ENCODE measurements at regions not wholly inside any gene's neighbourhood (a gene's known extent, or its start where the extent isn't known, plus 50 kb on each side); places are given as distances from the start of the nearest gene placed in this dataset.

DNA sequence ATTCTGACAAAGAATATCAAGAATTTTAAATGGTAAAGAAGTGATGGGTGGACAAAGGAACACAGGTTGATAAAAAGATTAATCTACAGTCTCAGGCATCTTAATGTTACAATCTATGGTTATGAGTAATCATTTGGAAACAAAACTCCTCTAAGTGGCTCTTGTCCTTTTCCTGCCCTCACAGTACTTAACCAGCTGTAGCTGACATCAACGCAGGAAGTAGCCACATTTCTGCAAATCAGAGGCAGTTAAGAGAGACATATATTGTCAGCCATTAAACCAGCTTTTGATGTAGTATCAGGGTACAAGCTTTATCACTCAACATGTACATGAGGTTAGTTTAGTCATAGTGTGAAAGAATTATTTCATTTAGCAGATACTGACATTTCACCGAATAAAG lies 244.6 kb downstream of the NR4A2 start:
- peak; percentile 33 for DNase-seq
- Histone ChIP-seq H2BK120ac (ENCODE audit: low read depth, low read length) (no peak overlapping the region), H3K23ac (ENCODE audit: low read length in 2 of 2) (no peak overlapping the region), H2AK5ac (ENCODE audit: low read length, severe bottlenecking) (no peak overlapping the region), H3K9ac (ENCODE audit: low read length) (no peak overlapping the region), H2BK5ac (ENCODE audit: low read depth, low read length, poor library complexity, severe bottlenecking) (no peak overlapping the region), H2AFZ (ENCODE audit: low read depth, low read length) (no peak overlapping the region), H2BK12ac (ENCODE audit: low read length in 2 of 2) (no peak overlapping the region), H4K91ac (ENCODE audit: low read length) (no peak overlapping the region), H3K27ac (ENCODE audit: low read length, poor library complexity, severe bottlenecking) (no peak overlapping the region), H4K8ac (ENCODE audit: low read length) (no peak overlapping the region), H3K4me1 (ENCODE audit: control insufficient read depth, insufficient read depth, low read depth, low read length) (peaks cover 5% of the 10 kb centered on the region), H3K4me2 (ENCODE audit: low read length, poor library complexity, severe bottlenecking) (no peak overlapping the region), H3K27me3 (ENCODE audit: control insufficient read depth in 1 of 2, insufficient read depth in 1 of 2, low read length in 2 of 2) (no peaks in the 10 kb centered on the region), H3K9me3 (ENCODE audit: control insufficient read depth, low read length) (peaks cover 4% of the 10 kb centered on the region), H3K36me3 (ENCODE audit: control insufficient read depth in 1 of 2, insufficient read depth in 2 of 2, low read depth in 1 of 2, low read length in 2 of 2) (no peaks in the 10 kb centered on the region), H3K14ac (ENCODE audit: low read length in 2 of 2) (no peak overlapping the region), H3K4me3 (ENCODE audit: insufficient read depth in 1 of 2, low read depth in 1 of 2, low read length in 2 of 2) (no peak overlapping the region), H3K18ac (ENCODE audit: low read depth in 1 of 2, low read length in 2 of 2) (no peak overlapping the region), H3K4ac (ENCODE audit: low read depth in 1 of 2, low read length in 2 of 2) (no peak overlapping the region), H2BK15ac (ENCODE audit: low read depth, poor library complexity, severe bottlenecking) (no peak overlapping the region), H3K79me1 (replicated peaks; ENCODE audit: low read length, poor library complexity, severe bottlenecking) (no peaks in the 10 kb centered on the region)
- 0% methylated on average over 1 of the region's 2 CpGs for WGBS

- peak; percentile 22 for DNase-seq
- H4K8ac ChIP-seq (ENCODE audit: low read length) = no peak overlapping the region
- H3K4me1 ChIP-seq (ENCODE audit: control insufficient read depth, insufficient read depth, low read depth, low read length) = peaks cover 5% of the 10 kb centered on the region
- no peak overlapping the region for H2BK12ac ChIP-seq (ENCODE audit: low read length in 2 of 2)
- WGBS = 80% methylated on average over 11 of the region's 15 CpGs
- no peak overlapping the region for H3K4me3 ChIP-seq (ENCODE audit: insufficient read depth in 1 of 2, low read depth in 1 of 2, low read length in 2 of 2)
- H2BK120ac ChIP-seq (ENCODE audit: low read depth, low read length) = no peak overlapping the region
- H3K18ac ChIP-seq (ENCODE audit: low read depth in 1 of 2, low read length in 2 of 2) = no peak overlapping the region
- H3K14ac ChIP-seq (ENCODE audit: low read length in 2 of 2) = no peak overlapping the region
- H2AK5ac ChIP-seq (ENCODE audit: low read length, severe bottlenecking) = no peak overlapping the region
- peaks cover 7% of the 10 kb centered on the region for H3K9me3 ChIP-seq (ENCODE audit: control insufficient read depth, low read length)
- H3K79me1 ChIP-seq (replicated peaks; ENCODE audit: low read length, poor library complexity, severe bottlenecking) = no peaks in the 10 kb centered on the region
- no peak overlapping the region for H3K27ac ChIP-seq (ENCODE audit: low read length, poor library complexity, severe bottlenecking)
- no peak overlapping the region for H3K4ac ChIP-seq (ENCODE audit: low read depth in 1 of 2, low read length in 2 of 2)
- H2BK5ac ChIP-seq (ENCODE audit: low read depth, low read length, poor library complexity, severe bottlenecking) = no peak overlapping the region
- H3K36me3 ChIP-seq (ENCODE audit: control insufficient read depth in 1 of 2, insufficient read depth in 2 of 2, low read depth in 1 of 2, low read length in 2 of 2) = no peaks in the 10 kb centered on the region
- no peak overlapping the region for H3K23ac ChIP-seq (ENCODE audit: low read length in 2 of 2)
- H3K9ac ChIP-seq (ENCODE audit: low read length) = no peak overlapping the region
- no peaks in the 10 kb centered on the region for H3K27me3 ChIP-seq (ENCODE audit: control insufficient read depth in 1 of 2, insufficient read depth in 1 of 2, low read length in 2 of 2)
- H3K4me2 ChIP-seq (ENCODE audit: low read length, poor library complexity, severe bottlenecking) = peak overlapping the region; percentile 21
- no peak overlapping the region for H2BK15ac ChIP-seq (ENCODE audit: low read depth, poor library complexity, severe bottlenecking)
- no peak overlapping the region for H2AFZ ChIP-seq (ENCODE audit: low read depth, low read length)
- peak overlapping the region; percentile 46 for H4K91ac ChIP-seq (ENCODE audit: low read length)
These were observed 248.6 kb downstream of the NR4A2 start for GRCh38 chr2:156083763-156084493.

- H4K8ac ChIP-seq (ENCODE audit: low read length) = no peak overlapping the region
- no peak for DNase-seq
- H3K14ac ChIP-seq (ENCODE audit: low read length in 2 of 2) = no peak overlapping the region
- no peak overlapping the region for H2BK120ac ChIP-seq (ENCODE audit: low read depth, low read length)
- no peak overlapping the region for H2BK15ac ChIP-seq (ENCODE audit: low read depth, poor library complexity, severe bottlenecking)
- no peak overlapping the region for H2BK5ac ChIP-seq (ENCODE audit: low read depth, low read length, poor library complexity, severe bottlenecking)
- H3K4ac ChIP-seq (ENCODE audit: low read depth in 1 of 2, low read length in 2 of 2) = no peak overlapping the region
- no peak overlapping the region for H2AFZ ChIP-seq (ENCODE audit: low read depth, low read length)
- no peaks in the 10 kb centered on the region for H3K36me3 ChIP-seq (ENCODE audit: control insufficient read depth in 1 of 2, insufficient read depth in 2 of 2, low read depth in 1 of 2, low read length in 2 of 2)
- no peak overlapping the region for H3K27ac ChIP-seq (ENCODE audit: low read length, poor library complexity, severe bottlenecking)
- no peak overlapping the region for H3K4me2 ChIP-seq (ENCODE audit: low read length, poor library complexity, severe bottlenecking)
- no peaks in the 10 kb centered on the region for H3K27me3 ChIP-seq (ENCODE audit: control insufficient read depth in 1 of 2, insufficient read depth in 1 of 2, low read length in 2 of 2)
- no peak overlapping the region for H4K91ac ChIP-seq (ENCODE audit: low read length)
- no peak overlapping the region for H3K18ac ChIP-seq (ENCODE audit: low read depth in 1 of 2, low read length in 2 of 2)
- no peak overlapping the region for H3K23ac ChIP-seq (ENCODE audit: low read length in 2 of 2)
- peaks cover 5% of the 10 kb centered on the region for H3K4me1 ChIP-seq (ENCODE audit: control insufficient read depth, insufficient read depth, low read depth, low read length)
- peaks cover 7% of the 10 kb centered on the region for H3K9me3 ChIP-seq (ENCODE audit: control insufficient read depth, low read length)
- 100% methylated on average over 2 of the region's 2 CpGs for WGBS
- H3K79me1 ChIP-seq (replicated peaks; ENCODE audit: low read length, poor library complexity, severe bottlenecking) = no peaks in the 10 kb centered on the region
- no peak overlapping the region for H2AK5ac ChIP-seq (ENCODE audit: low read length, severe bottlenecking)
- no peak overlapping the region for H3K9ac ChIP-seq (ENCODE audit: low read length)
- H3K4me3 ChIP-seq (ENCODE audit: insufficient read depth in 1 of 2, low read depth in 1 of 2, low read length in 2 of 2) = no peak overlapping the region
- H2BK12ac ChIP-seq (ENCODE audit: low read length in 2 of 2) = no peak overlapping the region
These were observed 252.7 kb downstream of the NR4A2 start for GRCh38 chr2:156079845-156080244.

DNA sequence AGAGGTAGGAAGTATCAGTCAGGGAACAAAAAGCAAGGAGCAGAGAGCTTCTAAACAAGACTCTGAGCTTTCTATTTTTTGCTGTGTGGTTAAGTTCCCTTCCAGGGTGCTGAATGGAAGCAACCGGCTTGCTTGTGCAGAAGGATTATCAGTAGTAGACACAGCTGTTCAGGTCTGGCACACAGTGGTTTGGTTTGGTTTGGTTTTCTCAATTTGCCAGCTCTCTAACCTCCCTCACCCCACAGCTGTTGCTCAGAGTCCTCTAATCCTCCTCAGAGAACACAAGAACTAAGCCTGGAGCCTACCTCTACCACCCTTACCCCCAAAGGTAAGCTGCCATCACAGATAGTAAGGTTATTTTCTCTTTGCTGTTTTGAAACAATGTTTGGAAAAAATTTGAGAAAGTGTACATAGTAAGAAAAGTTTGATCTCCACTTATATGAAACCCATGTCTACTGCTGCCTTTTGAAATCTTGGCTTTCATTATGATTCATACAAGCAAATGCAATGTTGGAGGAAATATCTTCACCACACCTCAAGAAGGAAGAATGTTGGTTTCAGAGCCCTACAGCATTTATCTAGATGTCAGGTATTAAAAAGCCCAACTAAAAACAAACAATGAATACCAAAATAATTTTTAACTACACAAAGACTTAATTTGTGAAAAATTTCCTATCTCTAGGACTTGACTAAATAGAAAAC lies 255.3 kb downstream of the NR4A2 start:
- no peak overlapping the region for H2BK12ac ChIP-seq (ENCODE audit: low read length in 2 of 2)
- no peak overlapping the region for H4K91ac ChIP-seq (ENCODE audit: low read length)
- no peak overlapping the region for H2BK120ac ChIP-seq (ENCODE audit: low read depth, low read length)
- H3K14ac ChIP-seq (ENCODE audit: low read length in 2 of 2) = no peak overlapping the region
- no peak overlapping the region for H3K27ac ChIP-seq (ENCODE audit: low read length, poor library complexity, severe bottlenecking)
- no peak overlapping the region for H3K23ac ChIP-seq (ENCODE audit: low read length in 2 of 2)
- DNase-seq = no peak
- H2AFZ ChIP-seq (ENCODE audit: low read depth, low read length) = no peak overlapping the region
- no peak overlapping the region for H2BK5ac ChIP-seq (ENCODE audit: low read depth, low read length, poor library complexity, severe bottlenecking)
- H2BK15ac ChIP-seq (ENCODE audit: low read depth, poor library complexity, severe bottlenecking) = no peak overlapping the region
- no peak overlapping the region for H3K4me2 ChIP-seq (ENCODE audit: low read length, poor library complexity, severe bottlenecking)
- H2AK5ac ChIP-seq (ENCODE audit: low read length, severe bottlenecking) = no peak overlapping the region
- no peaks in the 10 kb centered on the region for H3K4me1 ChIP-seq (ENCODE audit: control insufficient read depth, insufficient read depth, low read depth, low read length)
- no peaks in the 10 kb centered on the region for H3K27me3 ChIP-seq (ENCODE audit: control insufficient read depth in 1 of 2, insufficient read depth in 1 of 2, low read length in 2 of 2)
- no peak overlapping the region for H3K4ac ChIP-seq (ENCODE audit: low read depth in 1 of 2, low read length in 2 of 2)
- H3K4me3 ChIP-seq (ENCODE audit: insufficient read depth in 1 of 2, low read depth in 1 of 2, low read length in 2 of 2) = no peak overlapping the region
- no peaks in the 10 kb centered on the region for H3K36me3 ChIP-seq (ENCODE audit: control insufficient read depth in 1 of 2, insufficient read depth in 2 of 2, low read depth in 1 of 2, low read length in 2 of 2)
- 88% methylated on average over 1 of the region's 1 CpG for WGBS
- no peak overlapping the region for H4K8ac ChIP-seq (ENCODE audit: low read length)
- no peaks in the 10 kb centered on the region for H3K79me1 ChIP-seq (replicated peaks; ENCODE audit: low read length, poor library complexity, severe bottlenecking)
- no peak overlapping the region for H3K9ac ChIP-seq (ENCODE audit: low read length)
- no peak overlapping the region for H3K18ac ChIP-seq (ENCODE audit: low read depth in 1 of 2, low read length in 2 of 2)
- peaks cover 7% of the 10 kb centered on the region for H3K9me3 ChIP-seq (ENCODE audit: control insufficient read depth, low read length)
